Panc1 (cell line): ENCODE measurements at regions not wholly inside any gene's neighbourhood (a gene's known extent, or its start where the extent isn't known, plus 50 kb on each side); places are given as distances from the start of the nearest gene placed in this dataset.

Experiments used
- CTCF ChIP-seq: fragments of 450-650 bp; IDR thresholded peaks from 2 replicates; pipeline ENCODE4 v1.5.1; 2017; ENCODE audit warnings: mild to moderate bottlenecking
- POLR2AphosphoS5 ChIP-seq: IDR thresholded peaks from 2 replicates; pipeline ENCODE4 v1.6.1; 2012; ENCODE audit warnings: mild to moderate bottlenecking, low read depth, low read length, moderate library complexity
- REST ChIP-seq, 2 experiments: IDR thresholded peaks; 2 replicates each; pipeline ENCODE4 v1.6.1; 2011 to 2012; ENCODE audit warnings: low read depth in 2 of 2, control low read depth in 1 of 2, low read length in 1 of 2, mild to moderate bottlenecking in 1 of 2, moderate library complexity in 1 of 2; ENCODE audit not compliant: insufficient read depth in 1 of 2

GRCh38 chr3:143200001-143200924 lies 80.7 kb downstream of the CHST2 start:
- TF ChIP-seq CTCF (no peak), POLR2AphosphoS5 (no peak), REST (IDR thresholded peaks at IDR 0.05; ENCODE audit: insufficient read depth in 1 of 2, low read depth in 2 of 2, low read length in 1 of 2) (no peak)
